Posterior vena cava (tissue), 2 donors: ENCODE measurements at regions not wholly inside any gene's neighbourhood (a gene's known extent, or its start where the extent isn't known, plus 50 kb on each side); places are given as distances from the start of the nearest gene placed in this dataset.

Source experiments
- DNase-seq: peaks from one replicate; pipeline ENCODE4 v3.0.0-alpha.2; 2020; ENCODE audit warnings: low spot score
- intact Hi-C, 2 donors: fragments of 100-400 bp; cut with DNase I; formaldehyde crosslinking; loops; one replicate each; pipeline versions ENCODE4 v1.14.1 to v1.14.2; 2022 to 2023
- donor health status: DM: yes; HTN: yes; CAD: no.
- donor health status: DM: yes; HTN: yes; CAD: no.

DNA sequence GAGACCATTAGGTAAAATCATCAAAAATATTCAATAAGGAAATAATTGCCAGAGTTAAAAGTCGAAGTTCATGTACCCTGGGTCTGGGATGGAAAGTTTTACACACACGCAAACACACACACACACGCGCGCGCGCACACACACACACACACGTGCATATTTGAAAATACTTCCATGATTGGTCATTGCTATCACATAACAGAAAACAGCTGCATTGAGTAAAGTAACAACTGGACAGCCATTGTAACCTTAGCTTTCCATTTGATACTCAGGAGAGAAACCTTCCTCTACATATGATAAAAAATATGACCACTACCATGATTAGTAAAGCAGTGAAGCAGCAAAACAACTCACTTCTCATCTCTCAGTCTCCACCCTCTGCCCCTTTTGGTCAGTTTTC is 490.0 kb upstream of the SGCG start:
- intact Hi-C loops, result no loop called here
- DNase-seq, result no peak

DNA sequence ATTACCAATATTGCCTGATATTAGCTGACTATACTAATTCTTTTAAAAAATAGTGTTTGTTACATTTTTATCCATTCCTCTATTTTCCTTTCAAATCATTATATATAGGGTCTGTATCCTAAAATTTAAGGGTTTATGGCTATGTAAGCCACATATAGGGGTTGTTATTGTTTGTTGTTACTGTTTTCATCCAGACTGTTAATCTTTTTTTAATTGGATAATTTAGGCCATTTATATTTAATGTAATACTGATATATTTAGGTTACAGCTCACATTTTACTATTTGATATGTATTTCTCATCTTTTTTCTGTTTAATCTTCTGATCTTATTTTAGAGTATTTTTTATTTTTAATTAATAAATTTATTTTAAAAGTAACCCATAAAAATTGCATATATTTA is 487.1 kb upstream of the SGCG start:
- intact Hi-C loops, result no loop called here
- DNase-seq, result no peak

DNA sequence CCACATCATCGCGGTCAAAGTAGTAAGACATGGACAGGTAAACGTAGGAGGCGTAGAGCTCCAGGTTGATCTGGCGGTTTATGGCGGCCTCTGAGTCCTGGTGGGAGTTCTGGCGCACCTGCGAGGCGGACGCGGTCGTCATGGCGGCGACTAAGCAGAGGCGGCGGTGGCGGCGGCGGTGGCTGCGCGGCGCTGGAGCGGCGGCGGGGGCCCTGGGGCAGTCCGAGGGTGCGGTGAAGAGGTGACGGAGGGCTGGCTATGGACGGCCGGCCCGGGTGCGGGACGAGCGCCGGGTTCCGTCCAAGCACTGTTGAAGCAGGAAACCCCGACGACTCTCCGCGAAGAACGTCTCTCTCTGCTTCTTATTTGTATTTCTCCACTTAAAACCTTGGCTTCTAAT is 484.3 kb upstream of the SGCG start:
- intact Hi-C loops, result no loop called here
- DNase-seq, result no peak

DNA sequence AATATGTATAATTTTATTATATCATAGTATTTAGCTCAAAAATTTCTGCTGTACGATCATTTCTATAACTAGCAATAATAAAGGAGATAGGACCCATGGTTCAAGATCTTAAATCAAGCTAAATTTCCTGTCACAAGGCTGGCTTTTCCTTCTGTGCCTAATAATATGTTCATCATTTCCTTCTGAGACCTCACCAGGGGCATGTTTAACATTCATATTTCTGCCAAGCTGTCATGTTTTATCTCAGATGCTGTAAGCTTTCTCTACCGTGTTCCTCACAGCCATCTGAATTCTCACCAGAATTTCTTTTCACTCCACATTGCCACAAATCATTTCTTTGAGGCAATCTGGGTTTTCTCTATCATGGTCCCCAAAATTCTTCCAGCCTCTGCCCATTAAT is 482.3 kb upstream of the SGCG start:
- no peak for DNase-seq
- intact Hi-C loops, result no loop called here

DNA sequence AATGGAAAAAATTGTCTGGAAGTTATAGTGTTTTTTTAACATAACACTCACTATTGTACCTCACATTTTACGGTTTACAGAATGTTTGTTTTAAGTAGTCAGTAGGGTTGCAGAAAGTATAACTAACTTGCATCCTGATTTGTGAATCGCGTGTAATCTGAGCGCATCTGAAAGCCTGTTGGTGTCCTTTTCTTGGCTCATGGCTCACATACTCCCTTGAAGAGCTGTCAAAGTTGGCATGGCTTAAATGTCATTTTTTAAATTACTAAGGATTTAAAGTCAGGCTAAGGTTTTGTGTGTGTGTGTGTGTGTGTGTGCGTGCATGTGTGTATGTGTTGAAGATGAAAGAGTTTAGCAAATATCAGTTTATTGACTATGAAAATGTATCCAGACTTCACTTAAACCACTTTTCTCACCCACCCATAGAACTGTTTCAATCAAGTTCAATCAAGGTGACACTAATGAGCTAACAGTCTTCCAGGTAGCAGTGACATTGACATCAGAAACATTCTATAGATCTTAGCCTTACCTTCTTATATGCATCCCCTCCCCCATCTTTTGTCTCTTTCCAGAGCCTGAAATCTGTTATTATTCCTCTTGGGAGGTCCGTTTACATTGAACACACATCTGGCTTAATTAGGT is 480.4 kb upstream of the SGCG start:
- DNase-seq, result no peak
- intact Hi-C loops, result no loop called here

DNA sequence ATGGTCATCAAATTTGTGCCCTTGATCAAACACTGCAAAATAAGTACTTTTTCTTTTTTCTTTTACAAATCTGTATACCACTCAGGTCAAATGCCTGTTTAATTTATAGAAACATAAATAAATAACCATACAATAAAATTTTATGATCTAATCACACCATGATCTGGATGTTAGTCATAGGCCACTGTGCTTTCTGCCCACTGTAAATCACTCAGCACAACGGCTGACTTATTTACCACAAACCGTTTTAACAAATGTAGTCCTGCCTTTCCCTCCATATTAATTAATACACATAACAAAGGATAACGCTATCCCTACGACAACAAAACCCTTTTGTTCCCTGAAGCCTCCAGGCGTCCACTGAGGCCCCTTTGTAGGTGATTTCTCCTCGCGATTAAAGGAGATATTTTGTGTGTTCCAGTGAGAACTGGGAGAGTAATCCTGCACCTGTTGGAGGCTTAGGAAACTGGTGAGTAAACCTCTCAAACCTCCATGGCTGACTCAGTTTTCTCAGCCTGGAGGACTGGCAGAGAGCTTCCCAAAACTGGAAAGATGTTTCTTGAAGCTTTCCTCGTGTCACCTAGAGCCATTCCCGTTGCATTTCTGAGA is 477.1 kb upstream of the SGCG start:
- intact Hi-C loops, result no loop called here
- no peak for DNase-seq

DNA sequence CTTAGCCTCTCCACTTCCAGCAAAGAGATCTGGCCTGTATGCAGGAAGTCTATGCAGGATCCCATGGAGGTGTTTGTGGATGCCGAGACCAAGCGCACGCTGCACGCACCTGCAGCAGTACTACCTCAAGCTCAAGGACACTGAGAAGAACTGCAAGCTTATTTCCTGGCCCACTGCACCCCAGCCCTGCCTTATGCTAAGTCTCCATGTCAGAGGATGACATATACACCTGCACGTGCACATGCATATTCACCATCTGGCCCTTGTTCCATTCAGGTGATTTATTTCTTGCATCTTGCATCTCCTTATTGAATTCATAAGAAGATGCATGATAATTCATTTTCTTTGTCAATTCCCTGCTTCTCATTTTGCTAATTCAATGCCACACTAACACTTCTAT is 472.8 kb upstream of the SGCG start:
- intact Hi-C loops, result no loop called here
- no peak for DNase-seq

DNA sequence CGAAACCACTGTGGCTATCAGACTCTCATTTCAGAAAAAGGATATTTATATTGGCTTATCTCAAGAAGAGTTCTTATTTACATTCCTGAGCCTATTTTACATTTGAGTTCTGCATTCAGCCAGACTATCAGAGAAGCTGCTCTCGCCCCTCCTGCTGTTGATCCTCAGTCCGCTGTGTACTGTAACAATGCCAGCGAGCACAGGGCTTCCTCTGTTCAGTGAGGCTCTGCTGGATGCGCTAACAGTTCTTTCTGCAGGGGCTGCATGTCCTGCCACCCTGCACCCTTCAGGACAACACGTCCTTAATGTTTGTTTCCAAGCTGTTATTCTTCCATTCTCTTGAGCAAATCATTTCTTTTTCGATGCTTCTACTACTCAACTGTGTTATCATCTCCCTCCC is 463.7 kb upstream of the SGCG start:
- intact Hi-C loops, result no loop called here

DNA sequence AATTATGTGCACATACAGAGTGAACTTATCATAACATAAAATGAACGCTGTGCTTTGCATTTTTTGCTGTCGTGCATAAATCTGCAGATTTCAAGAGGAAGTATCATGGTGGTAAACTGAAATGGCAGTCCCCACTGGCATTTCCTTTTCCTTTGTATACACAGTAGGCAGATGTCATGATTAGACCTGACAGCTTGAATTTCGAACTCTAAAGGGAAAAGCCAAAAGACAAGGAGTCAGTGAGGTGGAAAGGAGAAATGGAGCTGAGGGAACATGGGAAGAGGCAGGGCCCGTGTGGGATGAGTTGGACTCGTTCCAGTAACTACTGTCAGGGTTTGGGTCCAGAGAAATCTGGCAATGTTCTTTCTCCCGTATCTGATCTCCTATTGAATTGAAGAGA is 454.1 kb upstream of the SGCG start:
- no peak for DNase-seq
- intact Hi-C loops, result no loop called here

More for the DNA sequence above, 463.7 kb upstream of the SGCG start:
- DNase-seq, result no peak

DNA sequence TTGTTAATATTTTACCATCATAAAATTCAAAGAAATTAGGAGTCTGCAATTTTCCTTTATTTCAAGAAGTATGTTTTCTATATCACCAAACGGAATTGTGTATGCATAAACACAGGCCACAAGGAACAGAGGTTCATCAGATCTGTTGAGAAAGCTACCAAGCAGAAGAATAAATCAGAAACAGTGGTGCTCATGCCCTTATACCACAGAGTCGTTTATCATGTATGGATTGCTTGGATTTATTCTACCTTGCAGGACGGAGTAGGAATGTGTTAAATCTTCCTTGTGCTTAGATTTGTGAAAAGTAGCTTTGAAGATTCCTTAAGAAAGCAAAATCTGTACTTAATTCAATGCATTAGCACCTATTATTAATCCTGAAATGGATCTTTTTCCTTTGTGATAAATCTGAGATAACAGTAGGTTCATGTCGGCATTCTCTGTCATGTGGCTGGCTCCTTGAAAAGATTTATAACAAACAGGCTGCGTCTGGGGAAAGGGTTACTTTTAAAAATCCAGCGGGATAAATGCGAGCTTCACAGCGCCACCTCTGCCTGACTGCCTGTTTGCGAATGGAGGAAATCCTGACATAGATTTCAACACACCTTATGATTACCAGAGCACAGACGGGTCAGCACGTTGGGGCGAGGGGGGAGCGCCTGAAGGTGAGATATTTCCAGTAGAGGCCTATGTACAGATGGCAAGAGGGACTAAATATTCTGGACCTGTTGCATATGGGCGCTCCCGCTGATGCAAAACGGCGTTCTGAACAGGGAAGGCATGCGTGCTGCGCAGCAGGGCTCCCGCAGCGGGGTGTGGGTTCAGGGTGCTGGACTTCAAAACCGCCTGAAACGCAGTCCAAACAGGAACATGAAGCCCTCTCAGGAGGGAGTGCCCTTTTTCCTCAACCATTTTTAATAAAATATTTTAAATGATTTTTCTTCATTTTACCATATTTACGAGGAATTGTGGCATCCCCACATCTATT is 445.5 kb upstream of the SGCG start:
- intact Hi-C loops, result no loop called here
- no peak for DNase-seq

DNA sequence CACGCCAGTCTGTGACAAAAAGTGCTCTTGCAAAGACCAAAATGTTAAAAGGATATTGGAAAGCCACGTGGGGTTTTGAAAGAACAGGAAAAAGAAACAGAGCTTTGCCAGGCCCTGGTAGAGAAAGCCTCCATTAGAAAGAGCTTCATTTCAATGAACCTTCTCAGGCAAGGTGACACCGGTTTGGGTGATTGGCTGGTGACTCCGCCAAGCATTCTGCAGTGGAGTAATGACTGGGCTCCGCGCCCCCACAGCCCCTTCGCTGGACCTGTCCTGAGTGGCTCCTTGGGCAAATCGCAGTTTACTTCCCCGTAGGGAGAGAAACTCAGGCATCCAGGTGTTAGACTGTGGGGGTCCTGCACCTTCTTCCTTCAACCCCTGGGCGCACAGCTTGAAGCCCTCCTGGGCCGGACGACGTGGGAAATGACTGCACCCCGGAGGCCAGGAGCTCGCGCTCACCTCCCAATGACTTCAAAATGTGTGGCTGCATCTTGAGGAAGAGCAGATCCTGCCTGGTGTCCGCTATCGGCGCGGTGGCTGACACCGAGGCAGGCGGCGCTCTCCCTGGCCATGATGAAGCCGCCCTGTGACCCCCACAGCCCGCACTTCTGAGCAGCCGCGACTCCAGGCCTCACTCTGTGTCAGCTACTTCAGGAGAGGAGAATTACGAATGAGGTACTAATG is 444.6 kb upstream of the SGCG start:
- intact Hi-C loops, result no loop called here

DNA sequence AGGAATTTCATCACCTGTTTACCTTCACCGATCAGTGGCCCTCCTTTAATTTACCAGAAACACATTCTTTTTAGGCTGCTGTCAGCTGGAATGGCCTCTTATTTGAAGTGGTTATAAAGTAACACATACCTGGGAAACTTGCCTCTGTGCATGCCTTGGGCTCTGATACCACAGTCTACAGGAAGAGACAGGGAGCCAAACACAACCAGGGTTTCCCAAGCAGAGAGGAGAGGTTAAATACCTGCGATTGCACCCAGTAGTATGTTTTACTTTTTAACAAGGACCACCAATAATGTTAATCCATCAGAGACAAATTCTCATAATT is 444.0 kb upstream of the SGCG start:
- no peak for DNase-seq
- intact Hi-C loops, result no loop called here

More for the DNA sequence above, 444.6 kb upstream of the SGCG start:
- no peak for DNase-seq

DNA sequence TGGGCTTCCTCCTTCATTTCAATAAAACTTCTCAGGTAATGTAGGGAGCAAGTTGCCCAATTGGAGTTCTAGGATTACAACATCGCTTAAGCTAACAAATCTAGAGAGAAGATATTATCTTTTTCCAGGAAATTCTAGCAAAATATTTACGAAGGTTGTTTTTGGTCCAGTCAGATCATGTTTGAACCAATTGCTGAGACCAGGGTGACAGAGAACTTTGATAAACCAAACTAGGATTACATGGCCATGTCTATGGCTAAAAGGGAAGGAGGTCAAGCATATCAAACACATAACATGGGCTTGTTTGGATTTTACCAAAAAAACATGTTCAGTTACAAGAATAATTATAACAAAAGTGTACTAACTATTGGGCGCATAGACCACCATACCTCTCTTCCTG is 442.4 kb upstream of the SGCG start:
- intact Hi-C loops, result no loop called here
- DNase-seq, result no peak

DNA sequence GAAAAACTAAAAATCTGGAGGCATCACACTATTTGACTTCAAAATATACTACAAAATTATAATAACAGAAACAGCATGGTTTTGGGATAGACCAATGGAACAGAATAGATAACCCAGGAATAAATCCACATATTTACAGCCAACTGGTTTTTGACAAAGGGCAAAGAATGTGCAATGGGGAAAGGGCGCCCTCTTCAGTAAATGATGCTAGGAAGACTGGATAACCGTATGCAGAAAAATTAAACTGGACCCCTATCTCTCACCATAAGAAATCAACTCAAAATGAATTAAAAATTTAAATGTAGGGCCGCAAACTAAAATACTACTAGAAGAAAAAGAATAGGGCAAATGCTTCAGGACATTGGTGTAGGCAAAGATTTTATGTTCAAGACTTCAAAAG is 440.5 kb upstream of the SGCG start:
- intact Hi-C loops, result no loop called here
- DNase-seq, result no peak

DNA sequence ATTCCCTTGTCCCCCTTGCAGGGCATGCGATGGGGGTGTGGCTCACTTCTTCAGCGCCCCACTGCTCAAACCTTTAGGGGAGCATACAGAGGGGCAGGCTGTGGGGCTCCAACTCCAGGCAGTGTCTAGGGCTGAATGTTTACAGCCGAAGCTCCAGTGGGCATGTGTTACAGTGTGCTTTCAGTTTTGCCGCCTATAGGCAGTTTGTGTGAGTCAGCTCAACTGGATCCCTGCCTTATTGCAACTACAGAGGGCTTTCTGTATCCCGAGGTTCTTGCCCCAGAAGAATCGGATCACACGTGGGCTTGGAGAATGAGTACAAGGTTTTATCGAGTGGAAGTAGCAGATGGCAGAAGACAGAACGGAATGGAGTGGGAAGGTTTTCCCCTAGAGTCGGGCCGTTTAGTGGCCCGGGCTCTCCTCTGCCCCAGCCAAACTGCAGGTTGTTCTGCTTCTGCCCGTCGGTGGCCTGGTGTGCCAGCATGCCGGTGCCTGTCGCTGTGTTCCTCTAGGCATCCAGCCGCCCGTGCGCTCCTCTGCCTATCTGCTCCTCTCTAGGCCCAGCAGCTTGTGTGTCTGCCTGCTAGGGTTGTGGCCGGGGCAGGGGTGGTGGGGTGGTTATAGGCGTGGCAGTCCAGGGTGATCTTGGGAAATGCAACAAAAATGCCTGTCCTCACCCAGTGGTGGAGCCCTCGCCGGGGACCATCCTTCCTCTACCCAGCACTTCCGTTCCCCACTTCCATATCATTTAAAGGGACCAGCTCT is 435.9 kb upstream of the SGCG start:
- intact Hi-C loops, result no loop called here
- DNase-seq, result no peak

DNA sequence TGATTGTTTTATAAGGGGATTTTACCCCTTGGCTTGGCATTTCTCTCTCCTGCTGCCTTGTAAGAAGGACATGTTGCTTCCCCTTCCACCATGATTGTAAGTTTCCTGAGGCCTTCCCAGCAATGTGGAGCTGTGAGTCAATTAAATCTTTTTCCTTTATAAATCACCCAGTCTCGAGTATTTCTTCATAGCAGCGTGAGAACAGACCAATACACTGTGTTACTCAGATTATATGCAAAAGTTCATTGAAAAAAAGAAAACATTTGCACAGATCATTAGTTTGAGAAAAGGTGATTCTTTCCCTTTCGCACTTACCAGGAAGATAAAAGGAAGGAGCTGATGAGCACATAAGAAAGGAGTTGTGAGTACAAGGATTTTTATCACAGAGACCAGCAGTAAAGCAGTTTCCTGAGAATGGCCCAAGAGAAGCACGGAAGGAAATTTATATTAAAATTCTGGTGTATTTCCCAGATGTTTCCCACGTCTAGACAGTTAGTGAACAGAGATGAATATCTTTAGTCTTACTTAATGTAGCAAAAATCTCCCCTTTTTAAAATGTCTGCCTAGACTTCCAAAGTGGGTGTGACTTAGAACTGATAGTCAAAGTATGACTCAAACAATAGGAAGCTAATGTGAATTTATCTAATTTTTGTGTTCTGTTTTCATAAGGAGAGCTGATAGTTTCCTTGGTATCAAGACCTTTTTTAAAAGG is 431.8 kb upstream of the SGCG start:
- intact Hi-C loops, result no loop called here
- DNase-seq, result no peak

DNA sequence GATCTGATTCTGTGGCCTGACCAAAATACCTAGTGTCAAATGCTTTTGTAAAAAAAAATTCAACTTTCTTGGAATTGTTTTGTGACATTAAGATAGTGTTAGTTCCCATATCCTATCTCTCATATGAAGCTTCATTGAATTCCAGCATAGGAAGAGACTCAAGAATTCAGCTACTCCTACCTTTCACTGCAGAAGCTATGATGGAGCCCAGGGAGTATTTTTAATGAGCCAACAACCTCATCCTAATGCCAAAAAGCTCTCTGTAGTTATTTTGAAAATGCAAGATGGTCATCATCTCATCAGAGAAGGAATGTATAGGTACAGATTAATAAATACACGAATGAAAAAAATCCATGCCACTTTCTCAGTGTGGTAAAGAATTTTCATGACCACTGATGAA is 431.2 kb upstream of the SGCG start:
- no peak for DNase-seq
- intact Hi-C loops, result no loop called here

DNA sequence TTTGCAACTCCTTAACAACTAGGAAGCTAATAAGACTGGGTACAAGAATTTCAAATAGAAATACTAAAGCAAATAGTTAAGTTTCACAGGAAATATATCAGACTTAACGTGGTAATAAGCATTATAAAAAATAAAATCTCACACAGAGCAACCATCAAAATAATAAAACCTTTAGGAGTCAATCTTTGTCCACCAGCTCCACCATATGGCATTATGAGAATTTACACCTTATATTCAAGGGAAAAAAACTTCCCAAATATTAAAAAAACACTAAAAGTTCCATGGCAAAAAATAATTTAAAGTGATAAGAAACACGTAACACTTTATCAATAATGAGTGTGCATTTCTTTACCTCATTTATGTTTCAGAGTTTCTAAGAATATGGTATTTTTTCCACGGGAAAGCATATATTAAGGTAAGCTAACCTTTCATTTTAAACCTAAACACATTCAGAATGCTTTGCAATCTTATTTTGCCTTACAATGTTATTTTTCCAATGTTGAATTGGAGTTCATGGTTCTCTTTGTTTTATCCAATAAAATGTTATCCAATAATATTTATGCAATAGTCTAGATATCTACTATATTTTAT is 423.2 kb upstream of the SGCG start:
- intact Hi-C loops, result no loop called here
- no peak for DNase-seq
